Kidney tubule cell (primary cell): ENCODE measurements at regions not wholly inside any gene's neighbourhood (a gene's known extent, or its start where the extent isn't known, plus 50 kb on each side); places are given as distances from the start of the nearest gene placed in this dataset.
A peak's percentile ranks its signal among the peaks of the same experiment; 100 is the strongest.
"Not testable (repeated sequence)": the region's sequence is repeated elsewhere in the genome, so short reads cannot be mapped to it uniquely, and the experiment has no call there.

ENCODE experiments used
- DNase-seq: peaks from one replicate; pipeline ENCODE4 v3.0.0-alpha.2; 2018; ENCODE audit warnings: low spot score

DNA sequence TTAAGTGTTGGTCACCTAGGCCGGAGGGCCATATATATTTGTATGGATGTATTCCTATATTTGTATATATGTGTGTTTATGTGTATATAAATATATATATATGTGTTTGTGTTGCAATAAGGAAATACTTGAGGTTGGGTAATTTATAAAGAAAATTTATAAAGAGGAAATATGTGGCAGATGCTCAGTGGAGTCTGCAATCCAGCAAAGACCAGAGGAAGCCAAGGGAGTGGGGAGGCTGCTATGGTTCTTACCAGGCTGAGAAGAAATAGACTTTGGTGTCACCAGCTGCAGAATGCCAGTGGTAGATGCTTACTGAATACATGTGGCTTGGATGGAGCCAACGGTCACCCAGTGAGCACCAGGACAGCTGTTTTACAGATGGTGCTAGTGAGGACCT is 97.4 kb upstream of the ELOVL5 start:
- DNase-seq: no peak

DNA sequence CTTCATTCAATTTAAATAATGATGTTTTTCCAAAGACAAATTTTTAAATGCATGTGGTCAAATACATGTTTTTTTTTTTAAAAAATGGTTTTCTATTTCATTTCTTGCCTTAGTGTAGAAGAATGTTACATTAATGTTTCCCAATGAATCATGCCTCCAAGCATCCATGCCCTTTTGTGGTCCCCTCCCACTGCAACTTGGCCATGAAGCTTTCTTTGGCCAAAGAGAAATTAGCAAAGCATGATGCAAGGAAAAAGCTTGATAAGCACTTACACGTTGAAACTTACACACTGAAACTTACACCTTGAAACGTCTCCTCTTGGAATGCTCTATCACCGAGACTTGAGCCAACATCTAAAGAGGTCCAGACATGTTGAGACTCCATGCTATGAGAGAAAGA is 93.0 kb upstream of the ELOVL5 start:
- DNase-seq: peak; percentile 40

DNA sequence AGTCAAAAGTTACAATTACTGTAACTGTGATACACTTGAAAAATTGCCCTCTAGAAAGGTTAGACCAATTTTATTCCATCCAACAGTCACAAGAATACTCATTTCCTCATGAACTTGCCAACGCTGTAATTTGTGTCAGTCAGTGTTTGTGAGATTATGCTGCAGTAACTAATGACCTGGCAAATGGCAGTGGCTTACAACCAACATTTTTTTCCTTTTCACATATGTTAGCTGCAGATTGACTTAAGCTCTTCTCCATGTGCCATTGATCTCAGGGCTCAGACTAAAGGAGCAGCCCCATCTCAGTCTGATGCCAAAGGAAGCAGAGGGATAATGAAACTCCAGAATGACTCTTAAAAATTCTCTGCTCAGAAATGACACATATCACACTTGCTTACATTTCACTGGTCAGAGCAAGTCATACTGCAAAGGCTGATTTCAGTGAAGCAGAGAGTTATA is 92.3 kb upstream of the ELOVL5 start:
- peak; percentile 62 for DNase-seq

DNA sequence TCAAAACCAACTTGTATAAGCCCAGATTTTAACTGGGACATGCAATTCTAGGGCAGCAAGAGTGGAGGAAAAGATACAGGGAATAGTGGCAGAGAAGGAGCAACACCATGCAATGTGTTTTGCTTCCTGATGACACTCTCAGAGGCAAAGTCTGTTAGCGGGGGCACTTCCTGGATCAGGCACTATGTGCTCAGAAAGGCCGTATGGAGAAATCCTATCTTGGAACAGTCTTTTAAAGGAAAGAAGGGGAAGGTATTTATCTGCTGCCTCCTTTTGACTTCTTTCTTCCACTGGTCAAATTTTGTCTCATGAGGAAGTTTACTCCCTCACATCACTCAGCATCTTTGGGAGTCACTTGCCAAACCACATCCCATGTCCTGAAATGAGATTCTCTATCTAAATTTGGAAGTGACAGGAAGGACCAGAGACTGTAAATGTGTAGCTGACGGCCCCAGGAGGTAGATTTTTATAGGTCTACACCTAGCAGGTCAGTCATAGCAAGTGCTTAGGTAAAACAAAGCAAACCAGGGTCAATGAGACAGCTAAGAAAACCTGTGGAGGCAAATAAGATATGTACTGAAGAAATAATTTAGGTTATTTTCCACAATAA is 91.7 kb upstream of the ELOVL5 start:
- DNase-seq: peak; percentile 40

DNA sequence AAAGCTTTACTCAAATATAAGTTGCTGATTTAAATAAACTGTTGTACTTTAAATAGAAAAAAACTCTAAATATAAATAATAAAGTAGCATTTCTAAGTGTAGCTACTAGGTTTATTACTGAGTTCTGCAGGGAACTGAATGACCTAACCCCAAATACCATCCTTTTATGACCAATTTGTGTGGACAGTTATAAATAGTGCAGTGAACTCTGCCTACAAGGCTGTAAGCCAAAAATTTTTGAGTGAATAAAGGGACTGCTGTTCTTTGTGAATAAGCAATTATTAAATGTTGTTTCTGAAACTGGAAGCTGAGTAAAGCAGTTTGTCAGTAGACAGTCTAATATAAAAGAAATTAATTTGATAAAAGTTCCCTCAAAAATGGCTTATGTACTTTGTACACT is 90.8 kb upstream of the ELOVL5 start:
- DNase-seq: peak; percentile 19

DNA sequence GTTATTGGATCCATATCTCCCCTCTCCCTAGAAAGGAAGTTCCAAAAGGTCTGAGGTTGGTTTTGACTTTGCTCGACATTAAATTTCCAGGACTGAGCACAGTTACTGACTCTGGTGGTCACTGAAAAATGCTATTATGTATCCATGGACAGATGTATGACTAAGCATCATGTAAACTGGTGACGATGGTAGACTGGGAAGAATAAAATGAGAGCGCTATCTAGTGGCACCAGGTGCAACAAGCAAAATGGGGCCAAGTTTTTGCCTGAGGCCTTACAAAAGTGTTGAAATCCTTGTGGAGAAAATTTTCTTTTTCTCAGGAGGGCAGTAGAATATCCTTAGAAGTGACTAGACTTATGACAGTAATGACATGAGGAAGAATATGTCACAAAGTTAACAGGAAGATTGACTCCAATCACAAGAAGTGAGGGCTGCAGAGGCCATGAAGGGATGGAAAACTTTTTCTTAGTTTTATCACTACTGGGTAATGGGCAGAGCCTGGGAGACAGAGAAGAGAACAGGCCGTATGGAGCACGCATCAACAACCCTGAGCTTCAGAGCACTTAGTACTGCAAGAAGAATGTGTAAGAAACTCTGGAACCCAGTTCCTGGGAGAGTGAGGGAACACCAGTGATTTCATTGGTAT is 88.9 kb upstream of the ELOVL5 start:
- peak; percentile 72 for DNase-seq

DNA sequence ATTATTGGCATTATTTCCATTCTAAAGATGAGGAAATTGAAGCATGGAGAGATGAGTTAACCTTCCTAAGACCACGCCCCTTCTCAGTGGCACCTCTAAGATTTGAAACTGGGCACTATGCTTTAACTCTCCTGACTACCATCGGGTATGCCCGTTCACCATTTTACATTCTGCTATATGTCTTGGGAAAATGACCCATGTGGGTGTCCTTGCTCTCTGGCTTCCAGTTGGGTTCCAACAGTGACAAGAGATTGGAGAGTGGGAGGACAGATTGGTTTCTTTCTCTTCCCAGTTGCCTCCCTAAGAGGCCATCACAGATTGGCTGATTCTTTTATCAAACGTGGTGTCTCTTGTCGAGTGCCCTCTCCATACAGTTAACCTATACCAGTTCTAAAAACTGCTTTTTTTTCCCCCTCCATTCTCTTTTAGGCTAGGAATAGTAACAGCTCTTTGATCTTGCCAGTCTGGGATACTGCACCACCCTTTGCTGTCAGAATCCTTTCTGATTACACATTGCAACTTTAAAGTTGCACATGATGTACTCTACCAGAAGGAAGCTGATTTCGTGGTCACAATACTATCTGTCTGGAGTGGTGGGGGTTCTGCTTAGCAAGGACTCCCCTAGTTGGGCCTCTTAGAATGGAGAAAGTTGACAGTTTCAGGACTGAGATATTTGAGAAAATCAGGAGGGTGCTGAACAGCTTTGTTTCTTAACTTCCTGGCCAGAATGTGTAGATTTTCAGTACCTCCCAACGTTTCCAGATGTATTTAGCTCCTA is 88.0 kb upstream of the ELOVL5 start:
- DNase-seq: no peak

DNA sequence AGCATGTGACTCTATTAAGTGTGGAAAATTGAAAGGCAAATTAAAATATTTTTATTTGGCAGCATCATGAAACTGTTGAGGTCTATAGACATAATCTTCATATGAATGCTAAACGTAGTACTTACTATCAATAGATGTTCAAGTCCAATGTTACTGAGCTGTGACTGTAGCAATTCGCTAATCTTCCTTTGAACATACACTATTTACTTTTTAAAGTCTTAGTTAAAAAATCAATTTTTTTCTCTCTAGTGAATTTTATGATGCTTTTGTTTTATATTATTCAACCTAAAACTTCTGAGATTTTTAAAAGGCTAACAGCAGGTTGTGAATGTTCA is 85.2 kb upstream of the ELOVL5 start:
- no peak for DNase-seq

DNA sequence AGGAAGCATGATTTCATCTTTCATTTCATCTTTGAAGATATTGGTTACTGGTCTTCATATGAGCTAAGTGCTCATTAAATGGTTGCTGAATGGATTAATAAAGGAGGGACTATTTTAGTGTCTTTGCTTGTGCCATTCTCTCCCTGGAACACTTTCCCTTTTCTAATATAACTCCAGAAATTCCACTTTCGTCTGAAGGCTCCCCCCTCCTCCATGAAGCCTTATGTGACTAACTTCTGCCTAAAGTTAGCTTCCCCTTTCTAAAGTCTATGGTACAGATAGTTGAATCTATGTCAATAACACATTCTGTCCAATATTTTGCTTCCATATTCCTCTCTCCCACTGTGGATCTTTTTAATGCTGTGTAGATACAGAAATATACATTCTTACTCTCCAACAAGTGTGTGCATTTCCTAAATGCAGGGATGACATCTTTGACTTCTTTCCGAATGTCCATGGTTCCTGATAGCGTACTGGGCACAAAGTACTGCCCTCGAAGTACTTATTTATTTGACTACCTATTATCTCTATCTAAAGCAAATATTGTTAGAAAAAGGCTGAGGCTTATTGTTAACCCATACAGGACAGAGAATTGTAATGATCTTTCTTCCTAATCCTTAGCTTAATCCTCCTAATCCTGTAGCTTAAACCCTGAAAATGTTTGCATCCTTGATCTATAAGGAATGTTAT is 84.7 kb upstream of the ELOVL5 start:
- no peak for DNase-seq

DNA sequence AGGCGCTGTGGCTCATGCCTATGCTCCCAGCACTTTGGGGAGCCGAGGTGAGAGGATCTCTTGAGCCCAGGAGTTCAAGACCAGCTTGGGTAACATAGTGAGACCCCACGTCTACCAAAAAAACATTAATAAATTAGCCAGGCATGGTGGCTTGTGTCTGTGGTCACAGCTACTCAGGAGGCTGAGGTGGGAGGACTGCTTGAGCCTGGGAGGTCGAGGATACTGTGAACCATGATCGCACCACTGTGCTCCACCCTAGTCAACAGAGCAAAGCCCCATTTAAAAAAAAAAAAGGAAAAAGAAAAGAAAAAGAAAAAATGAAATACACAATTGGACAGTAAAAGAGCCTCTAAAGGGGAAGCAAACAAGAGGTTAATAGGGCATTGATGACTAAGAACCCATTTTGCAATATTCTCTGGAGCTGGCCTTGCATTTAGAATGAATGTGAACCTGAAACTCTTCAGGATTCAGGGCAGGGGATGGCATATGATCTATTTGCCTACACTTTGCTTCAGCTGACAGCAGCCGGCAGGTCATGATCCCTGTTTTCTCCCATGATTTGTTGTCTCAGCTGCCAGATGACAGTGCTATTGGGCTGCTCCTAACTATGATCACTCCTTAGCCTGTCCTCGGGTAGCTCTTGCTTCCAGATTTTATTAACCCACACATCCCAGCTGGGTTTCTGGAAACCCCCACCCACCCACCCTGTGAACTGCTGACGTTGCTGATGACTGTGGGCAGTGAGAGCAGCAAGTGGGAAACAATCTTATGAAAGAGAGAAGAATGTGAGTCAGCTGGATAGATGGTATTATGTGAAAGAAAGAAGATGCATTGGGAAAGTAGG is 83.8 kb upstream of the ELOVL5 start:
- DNase-seq: peak; percentile 45

DNA sequence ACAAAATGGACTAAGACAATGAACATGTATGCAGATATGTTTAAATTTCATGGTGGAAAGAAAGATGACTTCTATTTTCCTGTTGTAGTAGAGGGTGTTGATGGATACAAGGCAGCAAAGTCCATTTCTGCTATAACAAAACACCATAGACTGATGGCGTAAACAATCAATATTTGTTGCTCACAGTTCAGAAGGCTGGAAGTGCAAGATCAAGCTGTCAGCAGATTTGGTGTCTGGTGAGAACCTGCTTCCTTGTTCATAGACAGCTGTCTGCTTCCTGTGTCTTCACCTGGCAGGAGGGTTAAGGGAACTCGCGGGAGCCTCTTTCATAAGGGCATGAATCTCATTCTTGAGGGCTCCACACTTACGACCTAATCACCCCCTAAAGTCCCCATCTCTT is 83.0 kb upstream of the ELOVL5 start:
- DNase-seq: no peak

DNA sequence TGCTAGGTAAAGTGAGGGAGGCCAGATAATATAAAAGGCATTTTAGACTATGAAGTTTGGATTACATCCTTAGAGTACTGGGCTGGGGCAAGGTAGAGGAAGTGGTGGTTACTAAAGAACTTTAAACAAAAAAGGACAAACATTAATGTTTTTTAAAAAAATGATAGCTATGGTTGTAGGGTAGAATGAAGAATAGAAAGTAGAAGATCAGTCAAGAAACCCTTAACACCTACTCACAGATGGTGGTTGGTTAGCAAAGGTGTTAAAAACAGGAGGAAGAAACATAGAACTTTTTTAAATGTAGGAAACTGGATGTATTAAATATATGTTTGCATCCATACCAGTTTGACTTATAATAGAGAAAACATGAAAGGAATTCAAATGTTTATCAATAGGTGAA is 80.7 kb upstream of the ELOVL5 start:
- DNase-seq: no peak

DNA sequence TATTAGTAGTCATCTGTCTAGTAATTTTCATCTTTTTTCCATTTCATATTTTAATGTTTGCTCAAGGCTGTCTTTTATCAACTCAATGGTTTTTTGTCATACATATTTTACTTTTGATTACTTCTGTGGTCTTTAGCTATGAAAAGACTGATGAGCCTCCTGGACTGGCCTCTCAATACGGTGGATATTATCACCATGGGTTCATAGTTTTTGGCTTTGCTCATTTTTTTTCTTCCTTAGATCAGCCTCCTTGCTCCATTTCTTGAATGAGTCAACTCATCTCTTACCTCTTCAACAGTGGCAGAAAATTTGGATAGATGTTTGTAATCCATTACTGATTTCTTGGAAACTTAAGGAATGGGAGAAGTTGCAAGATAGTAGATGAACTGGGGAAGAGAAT is 80.1 kb upstream of the ELOVL5 start:
- DNase-seq: no peak

DNA sequence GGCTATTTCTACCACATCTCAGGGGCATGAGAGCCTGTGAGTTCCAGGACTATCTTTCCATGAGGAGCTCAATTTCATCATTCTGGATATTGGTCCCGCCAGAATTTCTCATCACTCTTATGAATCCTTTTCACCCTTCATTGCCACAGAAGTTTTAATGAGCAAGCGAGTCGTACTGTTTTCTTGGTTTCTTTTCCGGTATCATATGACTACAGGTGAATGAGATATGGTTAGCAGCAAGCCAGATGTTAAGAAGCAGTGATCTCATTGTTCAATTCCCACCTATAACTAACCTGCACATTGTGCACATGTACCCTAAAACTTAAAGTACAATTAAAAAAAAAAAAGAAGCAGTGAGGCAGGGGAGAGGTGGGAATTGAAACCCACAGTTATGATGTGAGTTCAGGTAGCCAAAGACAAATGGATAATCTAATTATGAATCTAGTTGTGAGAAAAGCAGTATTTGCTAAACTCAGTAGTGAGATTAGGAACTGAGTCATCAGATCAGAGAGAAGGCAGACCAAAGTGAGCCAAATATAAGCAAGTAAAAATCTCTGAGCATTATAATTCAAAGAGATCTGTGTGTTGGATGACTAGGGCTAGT is 78.0 kb upstream of the ELOVL5 start:
- no peak for DNase-seq

DNA sequence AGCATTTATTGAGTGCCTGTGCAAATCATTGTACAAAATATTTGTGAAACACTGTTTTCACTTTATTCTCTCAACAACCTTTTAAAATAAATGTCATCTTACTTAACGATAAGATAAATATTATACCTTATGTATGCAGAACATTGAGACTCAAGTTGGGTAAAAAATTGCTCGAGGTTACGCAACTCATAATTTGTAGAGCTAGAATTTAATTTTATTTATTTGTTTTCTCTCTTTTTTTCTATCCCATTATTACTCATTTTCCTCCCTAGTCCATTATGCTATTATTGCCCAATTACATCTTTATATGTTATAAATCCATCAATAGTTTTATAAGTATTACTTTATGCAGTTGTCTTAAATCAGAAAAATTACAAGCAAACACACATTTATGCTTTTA is 77.4 kb upstream of the ELOVL5 start:
- no peak for DNase-seq

DNA sequence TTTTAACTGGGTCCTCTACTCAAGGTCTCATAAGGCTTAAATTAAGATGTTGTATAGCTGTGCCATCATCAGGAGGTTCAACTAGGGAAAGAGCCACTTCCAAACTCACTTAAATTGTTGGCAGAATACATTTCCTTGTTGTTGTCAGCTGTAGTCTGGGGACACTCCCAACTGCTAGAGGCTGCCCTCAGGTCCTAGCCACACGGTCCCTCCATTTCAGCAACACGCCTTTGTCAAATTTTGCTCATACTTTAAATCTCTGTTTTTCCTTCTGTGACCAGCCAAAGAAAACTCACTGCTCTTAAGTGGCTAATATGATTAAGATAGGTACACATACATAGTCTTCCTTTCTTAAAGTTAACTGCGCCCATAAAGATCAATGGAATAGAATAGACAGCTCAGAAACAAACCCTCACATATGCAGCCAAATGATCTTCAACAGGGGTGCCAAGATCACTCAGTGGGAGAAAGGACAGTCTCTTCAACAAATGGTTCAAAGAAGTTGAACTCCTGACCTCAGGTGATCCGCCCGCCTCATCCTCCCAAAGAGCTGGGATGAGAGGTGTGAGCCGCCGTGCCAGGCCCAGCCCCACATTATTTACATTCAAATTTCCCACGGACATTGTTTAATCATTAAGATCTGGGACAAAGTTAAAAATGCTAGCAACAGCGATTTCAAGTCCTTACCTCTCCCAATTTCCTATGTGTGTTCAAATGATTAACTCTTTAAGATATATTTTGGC is 76.4 kb upstream of the ELOVL5 start:
- no peak for DNase-seq

DNA sequence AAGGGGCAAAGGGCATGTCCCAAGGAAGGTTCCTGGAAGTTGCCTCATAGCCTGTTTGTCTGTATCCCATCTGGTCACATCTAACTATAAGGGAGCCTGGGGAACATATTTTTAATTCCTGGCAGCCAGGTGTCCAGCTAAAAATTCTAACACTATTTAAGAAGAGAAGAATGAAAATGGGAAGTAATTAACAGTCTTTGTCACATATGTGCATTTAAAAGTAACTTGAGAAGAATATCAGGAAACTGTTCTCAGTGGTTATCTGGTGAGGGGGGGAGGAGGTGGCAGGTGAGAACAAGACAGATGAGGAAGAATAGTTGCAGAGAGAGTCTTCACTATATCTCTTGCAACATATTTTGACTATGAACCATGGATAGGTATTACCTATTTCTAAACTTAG is 75.5 kb upstream of the ELOVL5 start:
- DNase-seq: no peak

DNA sequence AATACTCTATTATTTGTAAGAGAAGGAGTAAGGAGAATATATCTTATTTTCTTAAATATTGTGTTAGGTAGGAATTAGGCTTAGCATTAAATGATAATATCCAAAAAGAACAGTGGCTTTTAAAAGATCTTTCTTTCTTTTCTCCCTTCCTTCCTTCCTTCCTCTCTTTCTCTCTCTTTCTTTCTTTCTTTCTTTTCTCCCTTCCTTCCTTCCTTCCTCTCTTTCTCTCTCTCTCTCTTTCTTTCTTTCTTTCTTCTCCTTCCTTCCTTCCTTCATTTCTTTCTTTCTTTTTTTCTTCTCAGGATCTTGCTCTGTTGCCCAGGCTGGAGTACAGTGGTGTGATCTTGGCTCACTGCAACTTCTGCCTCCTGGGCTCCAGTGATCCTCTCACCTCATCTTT is 74.8 kb upstream of the ELOVL5 start:
- DNase-seq: not testable (repeated sequence)

DNA sequence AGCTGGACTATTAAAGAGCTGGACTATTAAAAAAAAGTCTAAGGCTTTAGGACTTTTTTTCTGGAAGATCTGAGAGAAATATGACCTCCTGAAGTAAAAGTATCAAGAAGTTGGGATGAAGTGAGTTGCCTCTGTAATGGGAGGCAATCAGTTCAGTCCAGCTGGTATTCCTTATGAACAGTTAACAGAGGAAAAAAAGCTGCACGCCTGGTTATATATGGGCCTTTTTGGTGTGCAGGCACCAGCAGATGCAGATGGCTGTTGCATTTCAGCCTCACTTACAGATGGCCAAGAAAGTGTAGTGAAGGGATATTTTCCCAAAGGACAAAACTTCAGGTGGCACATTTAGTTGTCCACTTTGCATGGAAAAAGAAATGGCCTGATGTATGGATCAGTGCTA is 70.3 kb upstream of the ELOVL5 start:
- no peak for DNase-seq

DNA sequence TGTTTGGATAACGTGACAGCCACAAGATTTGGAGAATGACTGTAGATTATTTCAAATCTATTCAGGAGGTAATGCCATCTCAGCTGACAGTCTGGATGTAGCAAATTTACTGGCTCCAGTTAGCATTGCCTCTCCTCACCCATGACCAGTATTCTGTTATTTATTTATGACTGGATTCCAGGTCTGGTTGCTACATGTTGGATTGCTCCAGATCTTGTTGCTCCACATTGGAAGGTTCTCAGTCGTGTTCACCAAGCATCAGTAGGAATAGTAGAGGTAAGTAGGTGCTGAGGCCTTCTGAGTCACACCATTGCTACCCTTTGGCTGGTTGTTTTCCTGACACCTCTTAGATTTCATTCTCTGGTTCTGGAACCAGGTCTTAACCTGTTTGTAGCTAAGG is 69.5 kb upstream of the ELOVL5 start:
- DNase-seq: no peak

DNA sequence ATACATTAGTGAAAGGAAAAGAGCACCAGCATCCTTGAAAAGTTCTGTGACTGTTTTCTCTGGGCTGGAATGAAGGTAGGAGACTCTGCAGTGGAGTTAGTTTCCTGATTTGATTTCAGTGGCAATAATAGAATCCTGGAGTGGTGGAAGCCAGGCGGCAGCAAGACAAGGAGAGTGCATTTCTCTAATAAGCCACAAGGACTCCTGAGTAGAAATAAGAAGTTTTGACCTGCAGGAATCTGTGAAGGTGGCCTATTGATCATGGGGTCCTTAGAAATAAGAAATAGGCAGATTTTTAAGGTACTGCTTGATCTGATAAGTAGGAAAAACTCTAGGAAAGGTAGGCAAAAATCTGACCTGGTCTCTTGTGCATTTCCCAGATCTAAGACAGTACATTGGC is 68.4 kb upstream of the ELOVL5 start:
- no peak for DNase-seq
